Endodermal cell (in vitro differentiated cells): ENCODE measurements at regions not wholly inside any gene's neighbourhood (a gene's known extent, or its start where the extent isn't known, plus 50 kb on each side); places are given as distances from the start of the nearest gene placed in this dataset.

Experiments used
- DNase-seq: peaks from one replicate; pipeline ENCODE4 v3.0.0-alpha.2; 2017
- H3K27ac ChIP-seq: 2 replicates; pipeline ENCODE4 v1.5.1; 2013; ENCODE audit warnings: mild to moderate bottlenecking, low read depth, low read length, moderate library complexity
- H3K27me3 ChIP-seq: 2 replicates; pipeline ENCODE4 v1.6.1; 2013; ENCODE audit warnings: mild to moderate bottlenecking, low read length, moderate library complexity; ENCODE audit not compliant: insufficient read depth, control insufficient read depth, poor library complexity, severe bottlenecking
- H3K36me3 ChIP-seq: 2 replicates; pipeline ENCODE4 v1.7.0; 2013; ENCODE audit warnings: mild to moderate bottlenecking, low read length, moderate library complexity; ENCODE audit not compliant: control insufficient read depth, insufficient read depth
- H3K4me1 ChIP-seq: one replicate; pipeline ENCODE4 v1.7.0; 2013; ENCODE audit warnings: low read length; ENCODE audit not compliant: control insufficient read depth, insufficient read depth
- H3K4me3 ChIP-seq: 2 replicates; pipeline ENCODE4 v1.5.1; 2013; ENCODE audit warnings: mild to moderate bottlenecking, low read length, moderate library complexity
- H3K9ac ChIP-seq: 2 replicates; pipeline ENCODE4 v1.6.1; 2013; ENCODE audit warnings: mild to moderate bottlenecking, low read length, moderate library complexity; ENCODE audit not compliant: poor library complexity, severe bottlenecking; ENCODE audit errors: extremely low read depth
- H3K9me3 ChIP-seq: 2 replicates; pipeline ENCODE4 v1.6.1; 2013; ENCODE audit warnings: mild to moderate bottlenecking, low read length, moderate library complexity; ENCODE audit not compliant: control insufficient read depth
- H3K27ac Mint-ChIP-seq: 2 replicates; pipeline ENCODE4 v1.8.0; 2020; ENCODE audit warnings: mixed read lengths
- H3K27me3 Mint-ChIP-seq: 2 replicates; pipeline ENCODE4 v1.8.0; 2021; ENCODE audit warnings: mild to moderate bottlenecking, mixed read lengths; ENCODE audit not compliant: insufficient read depth
- H3K36me3 Mint-ChIP-seq: 2 replicates; pipeline ENCODE4 v1.8.0; 2020; ENCODE audit warnings: low read depth, mixed read lengths
- H3K4me1 Mint-ChIP-seq: 2 replicates; pipeline ENCODE4 v1.8.0; 2020; ENCODE audit warnings: mixed read lengths
- H3K4me3 Mint-ChIP-seq: 2 replicates; pipeline ENCODE4 v1.8.0; 2020; ENCODE audit warnings: mild to moderate bottlenecking, moderate library complexity, mixed read lengths
- H3K9me3 Mint-ChIP-seq: 2 replicates; pipeline ENCODE4 v1.8.0; 2020; ENCODE audit warnings: mild to moderate bottlenecking, mixed read lengths
- CTCF ChIP-seq: fragments of 200-600 bp; sonication (generic); conservative IDR thresholded peaks from 2 replicates; pipeline ENCODE4 v1.5.0; 2021; ENCODE audit warnings: antibody characterized with exemption, mild to moderate bottlenecking
- WGBS, 2 experiments: methylation state at CpG; one replicate each; pipeline versions ENCODE4 v1.1.5 to v1.1.7; 2013; ENCODE audit warnings: missing lambda C conversion rate in 2 of 2, mixed read lengths in 1 of 2; ENCODE audit not compliant: insufficient coverage in 1 of 2, insufficient read length in 1 of 2; 5-methylcytosine and 5-hydroxymethylcytosine counted together

- TF ChIP-seq CTCF: no peak
- Histone ChIP-seq H3K4me3 (no peak overlapping the region), H3K4me1 (no peaks in the 10 kb centered on the region), H3K9me3 (peaks cover 6% of the 10 kb centered on the region), H3K27ac (no peak overlapping the region), H3K36me3 (no peaks in the 10 kb centered on the region), H3K9ac (no peak overlapping the region), H3K27me3 (no peaks in the 10 kb centered on the region)
- 77 to 87% methylated on average over 9 to 14 of the region's 14 CpGs for WGBS, 2 experiments
- H3K36me3 Mint-ChIP-seq: no peaks in the 10 kb centered on the region
- peaks cover 88% of the 10 kb centered on the region for H3K9me3 Mint-ChIP-seq
- DNase-seq: peak; percentile 12
- no peaks in the 10 kb centered on the region for H3K4me1 Mint-ChIP-seq
- no peak overlapping the region for H3K4me3 Mint-ChIP-seq
- no peaks in the 10 kb centered on the region for H3K27me3 Mint-ChIP-seq
- no peak overlapping the region for H3K27ac Mint-ChIP-seq
Measured at GRCh38 chr15:25179673-25180511, 225.1 kb downstream of the SNRPN start.

GRCh38 chr15:25180606-25181292 is 226.0 kb downstream of the SNRPN start:
- TF ChIP-seq CTCF: no peak
- no peak overlapping the region for H3K27ac ChIP-seq
- 77 to 83% methylated on average over 12 to 15 of the region's 15 CpGs for WGBS, 2 experiments
- Mint-ChIP-seq H3K36me3 (no peaks in the 10 kb centered on the region), H3K27me3 (no peaks in the 10 kb centered on the region), H3K4me1 (no peaks in the 10 kb centered on the region), H3K4me3 (no peak overlapping the region), H3K9me3 (peaks cover 84% of the 10 kb centered on the region), H3K27ac (no peak overlapping the region)
- H3K4me1 ChIP-seq: no peaks in the 10 kb centered on the region
- no peaks in the 10 kb centered on the region for H3K9me3 ChIP-seq
- H3K27me3 ChIP-seq: no peaks in the 10 kb centered on the region
- H3K9ac ChIP-seq: no peak overlapping the region
- no peaks in the 10 kb centered on the region for H3K36me3 ChIP-seq
- no peak overlapping the region for H3K4me3 ChIP-seq
- peak; percentile 12 for DNase-seq

- no peak overlapping the region for H3K9ac ChIP-seq
- Mint-ChIP-seq H3K4me3 (no peak overlapping the region), H3K4me1 (no peaks in the 10 kb centered on the region), H3K9me3 (peaks cover 83% of the 10 kb centered on the region), H3K27ac (no peak overlapping the region), H3K36me3 (no peaks in the 10 kb centered on the region), H3K27me3 (no peaks in the 10 kb centered on the region)
- no peaks in the 10 kb centered on the region for H3K9me3 ChIP-seq
- peak; percentile 9 for DNase-seq
- no peaks in the 10 kb centered on the region for H3K36me3 ChIP-seq
- no peak for TF ChIP-seq CTCF
- no peaks in the 10 kb centered on the region for H3K27me3 ChIP-seq
- WGBS, 2 experiments: 84 to 86% methylated on average over 11 to 17 of the region's 17 CpGs
- H3K27ac ChIP-seq: no peak overlapping the region
- no peak overlapping the region for H3K4me3 ChIP-seq
- H3K4me1 ChIP-seq: no peaks in the 10 kb centered on the region
Measured at GRCh38 chr15:25181293-25182097, 226.7 kb downstream of the SNRPN start.
